ENCODE measurements at regions not wholly inside any gene's neighbourhood (a gene's known extent, or its start where the extent isn't known, plus 50 kb on each side); places are given as distances from the start of the nearest gene placed in this dataset.

DNA sequence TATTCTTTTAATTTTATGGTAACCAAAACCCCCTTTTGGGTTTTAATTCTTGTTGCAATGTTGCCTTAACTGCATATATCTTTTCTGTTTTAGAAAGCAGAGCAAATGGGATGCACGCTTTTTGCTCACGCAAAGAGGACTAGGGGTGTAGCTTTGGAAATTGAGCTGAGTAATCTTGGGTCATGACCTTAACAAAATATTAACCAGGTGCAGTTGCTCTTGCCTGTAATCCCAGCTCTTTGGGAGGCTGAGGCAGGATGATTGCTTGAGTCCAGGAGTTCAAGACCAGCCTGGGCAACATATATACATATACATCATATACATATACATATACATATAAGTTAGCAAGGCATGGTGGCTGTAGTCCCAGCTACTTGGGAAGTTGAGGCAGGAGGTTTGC, 172.9 kb upstream of the BMPER start (continued):
- TF ChIP-seq, protein P1, sequence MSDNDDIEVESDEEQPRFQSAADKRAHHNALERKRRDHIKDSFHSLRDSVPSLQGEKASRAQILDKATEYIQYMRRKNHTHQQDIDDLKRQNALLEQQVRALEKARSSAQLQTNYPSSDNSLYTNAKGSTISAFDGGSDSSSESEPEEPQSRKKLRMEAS (IDR thresholded peaks at IDR 0.05) = no peak
- TF ChIP-seq SP1 (IDR thresholded peaks at IDR 0.05; ENCODE audit: low read depth) = no peak
- TF ChIP-seq ZFX (IDR thresholded peaks at IDR 0.05) = no peak
- no peak for TF ChIP-seq CEBPB (IDR thresholded peaks at IDR 0.05; ENCODE audit: low read depth)
- TF ChIP-seq ZNF274 (IDR thresholded peaks at IDR 0.05; ENCODE audit: low read depth, low read length) = no peak
- no peak for TF ChIP-seq SRF (IDR thresholded peaks at IDR 0.05; ENCODE audit: low read depth)
- no peak for TF ChIP-seq SIN3A (IDR thresholded peaks at IDR 0.05; ENCODE audit: low read depth)

DNA sequence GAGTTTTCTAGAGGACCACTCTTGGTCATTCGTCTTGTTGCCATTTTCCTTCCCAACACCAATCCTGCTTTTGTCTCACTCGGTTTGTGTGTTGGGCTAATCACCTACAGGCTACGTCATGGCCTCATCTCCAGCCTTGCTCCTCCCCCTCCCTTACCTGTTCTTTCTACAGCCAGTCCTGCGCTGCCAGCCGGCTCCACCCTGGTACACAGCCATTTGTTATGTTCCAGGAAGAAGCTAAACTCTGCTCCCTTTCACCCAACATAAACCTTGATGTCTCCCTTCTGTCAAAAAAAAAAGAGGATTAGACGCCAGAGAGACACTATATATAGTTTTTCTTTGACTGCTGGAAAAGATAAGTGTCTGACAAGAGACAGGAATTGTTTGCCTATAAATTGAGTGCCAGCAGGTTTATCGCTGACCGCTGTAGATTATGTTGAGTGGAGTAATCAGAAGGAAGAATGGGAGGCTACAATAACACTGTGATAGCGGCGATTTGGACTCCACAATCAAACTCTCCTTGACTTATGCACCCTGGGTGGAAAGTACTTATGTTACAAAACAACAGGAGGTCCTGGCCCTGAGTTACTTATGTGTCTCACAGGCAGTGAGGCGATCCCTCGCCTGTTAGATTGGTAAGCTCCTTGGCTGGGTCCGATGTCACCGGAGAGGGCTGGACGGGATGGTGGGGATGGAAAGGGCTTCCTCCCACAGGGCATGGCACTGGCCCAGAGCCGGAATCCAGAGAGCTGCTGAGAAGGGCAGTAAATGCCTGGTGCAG, 171.3 kb upstream of the BMPER start:
- CTCF ChIA-PET = no interaction called here
- no peak for ATAC-seq
- H3K27me3 ChIP-seq (ENCODE audit: insufficient read depth, low read length) = no peaks in the 10 kb centered on the region
- H3K9me3 ChIP-seq (ENCODE audit: control insufficient read depth in 1 of 2, insufficient read depth in 1 of 2, low read depth in 1 of 2, low read length in 2 of 2) = no peaks in the 10 kb centered on the region
- H3K4me1 ChIP-seq (ENCODE audit: control insufficient read depth in 1 of 2, insufficient read depth in 2 of 2, low read length in 2 of 2) = no peaks in the 10 kb centered on the region
- no peak for DNase-seq (ENCODE audit: low read depth, low spot score)
- POLR2A ChIA-PET = no interaction called here
- H3K36me3 ChIP-seq (ENCODE audit: control insufficient read depth in 1 of 2, insufficient read depth in 2 of 2, low read length in 2 of 2) = no peaks in the 10 kb centered on the region
- no peaks in the 10 kb centered on the region for H3K9me2 ChIP-seq (ENCODE audit: insufficient read depth)
- H3K4me3 ChIP-seq (replicated peaks in 1 of 2; ENCODE audit: low read depth in 1 of 2, low read length in 2 of 2) = no peak overlapping the region
- no peak overlapping the region for H2AFZ ChIP-seq (ENCODE audit: low read depth, low read length, poor library complexity, severe bottlenecking)
- BruUV-seq (replicated peaks) = no TSS peak
- H3K4me2 ChIP-seq (ENCODE audit: low read length) = no peak overlapping the region
- TF ChIP-seq RAD21 (IDR thresholded peaks at IDR 0.05; ENCODE audit: low read depth) = no peak
- TF ChIP-seq CBX3 (IDR thresholded peaks at IDR 0.05; ENCODE audit: low read depth) = no peak
- TF ChIP-seq EGR1 (IDR thresholded peaks at IDR 0.05; ENCODE audit: low read depth) = no peak
- TF ChIP-seq SIN3A (IDR thresholded peaks at IDR 0.05; ENCODE audit: low read depth) = no peak
- TF ChIP-seq ELF1 (IDR thresholded peaks at IDR 0.05; ENCODE audit: borderline replicate concordance, low read depth) = no peak
- TF ChIP-seq, protein P2, sequence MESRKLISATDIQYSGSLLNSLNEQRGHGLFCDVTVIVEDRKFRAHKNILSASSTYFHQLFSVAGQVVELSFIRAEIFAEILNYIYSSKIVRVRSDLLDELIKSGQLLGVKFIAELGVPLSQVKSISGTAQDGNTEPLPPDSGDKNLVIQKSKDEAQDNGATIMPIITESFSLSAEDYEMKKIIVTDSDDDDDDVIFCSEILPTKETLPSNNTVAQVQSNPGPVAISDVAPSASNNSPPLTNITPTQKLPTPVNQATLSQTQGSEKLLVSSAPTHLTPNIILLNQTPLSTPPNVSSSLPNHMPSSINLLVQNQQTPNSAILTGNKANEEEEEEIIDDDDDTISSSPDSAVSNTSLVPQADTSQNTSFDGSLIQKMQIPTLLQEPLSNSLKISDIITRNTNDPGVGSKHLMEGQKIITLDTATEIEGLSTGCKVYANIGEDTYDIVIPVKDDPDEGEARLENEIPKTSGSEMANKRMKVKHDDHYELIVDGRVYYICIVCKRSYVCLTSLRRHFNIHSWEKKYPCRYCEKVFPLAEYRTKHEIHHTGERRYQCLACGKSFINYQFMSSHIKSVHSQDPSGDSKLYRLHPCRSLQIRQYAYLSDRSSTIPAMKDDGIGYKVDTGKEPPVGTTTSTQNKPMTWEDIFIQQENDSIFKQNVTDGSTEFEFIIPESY (IDR thresholded peaks at IDR 0.05; ENCODE audit: extremely low read depth, insufficient replicate concordance, low read length) = no peak
- no peak for TF ChIP-seq CEBPB (IDR thresholded peaks at IDR 0.05; ENCODE audit: low read depth)
- TF ChIP-seq POLR2A (IDR thresholded peaks at IDR 0.05; ENCODE audit: borderline replicate concordance, extremely low read depth, insufficient read depth, insufficient read length) = no peak
- H4K20me1 ChIP-seq (ENCODE audit: insufficient read depth) = no peaks in the 10 kb centered on the region
- no peak overlapping the region for H3K9ac ChIP-seq (ENCODE audit: low read length)
- no peak overlapping the region for H3K27ac ChIP-seq (ENCODE audit: low read depth, low read length)
- RAD21 ChIA-PET (ENCODE audit: low non-redundant PET in 1 of 2, low total read pairs in 2 of 2, uncharacterized antibody in 2 of 2, unreplicated experiment in 2 of 2) = no interaction called here
- intact Hi-C loops (cut with micrococcal nuclease) = no loop called here
- H3K79me2 ChIP-seq (ENCODE audit: insufficient read depth, low read length) = no peaks in the 10 kb centered on the region

All from HCT116 (cell line).